SK-N-SH treated with all-trans-retinoic acid at 6 μM for 48 hours (cell line): ENCODE measurements at regions not wholly inside any gene's neighbourhood (a gene's known extent, or its start where the extent isn't known, plus 50 kb on each side); places are given as distances from the start of the nearest gene placed in this dataset.

ENCODE experiments used
- ATAC-seq: fragments of 200-7000 bp; cut with Tn5 transposase; 3 replicates; pipeline ENCODE4 v1.9.1; 2020; ENCODE audit warnings: mild to moderate bottlenecking, moderate library complexity
- CSDC2 ChIP-seq: fragments of 250-450 bp; sonication (Bioruptor Pico); IDR thresholded peaks from 2 replicates; pipeline ENCODE4 v1.5.0; 2020; ENCODE audit warnings: mild to moderate bottlenecking, moderate library complexity
- ESRRG ChIP-seq: fragments of 250-450 bp; sonication (Bioruptor Pico); IDR thresholded peaks from 2 replicates; pipeline ENCODE4 v1.6.1; 2021; ENCODE audit warnings: mild to moderate bottlenecking
- GLIS3 ChIP-seq: fragments of 250-450 bp; sonication (Bioruptor Pico); IDR thresholded peaks from 2 replicates; pipeline ENCODE4 v1.5.0; 2020; ENCODE audit warnings: mild to moderate bottlenecking, moderate library complexity
- ISL1 ChIP-seq: fragments of 250-450 bp; sonication (Bioruptor Pico); IDR thresholded peaks from 2 replicates; pipeline ENCODE4 v2.1.2; 2022; ENCODE audit warnings: mild to moderate bottlenecking, moderate library complexity
- OSR1 ChIP-seq: fragments of 250-450 bp; sonication (Bioruptor Pico); IDR thresholded peaks from 2 replicates; pipeline ENCODE4 v1.8.0; 2022; ENCODE audit warnings: moderate library complexity, mild to moderate bottlenecking, inconsistent platforms
- PPARA ChIP-seq: fragments of 250-450 bp; sonication (Bioruptor Pico); IDR thresholded peaks from 2 replicates; pipeline ENCODE4 v1.5.0; 2020; ENCODE audit warnings: mild to moderate bottlenecking, borderline replicate concordance
- RARB ChIP-seq: fragments of 250-450 bp; sonication (Bioruptor Pico); IDR thresholded peaks from 2 replicates; pipeline ENCODE4 v1.8.0; 2021; ENCODE audit warnings: mild to moderate bottlenecking, moderate library complexity
- SNAI2 ChIP-seq: fragments of 250-450 bp; sonication (Bioruptor Pico); IDR thresholded peaks from 2 replicates; pipeline ENCODE4 v1.5.0; 2020; ENCODE audit warnings: mild to moderate bottlenecking, moderate library complexity
- TCF4 ChIP-seq: fragments of 250-450 bp; sonication (Bioruptor Pico); IDR thresholded peaks from 2 replicates; pipeline ENCODE4 v1.8.0; 2021; ENCODE audit warnings: mild to moderate bottlenecking, moderate library complexity, borderline replicate concordance
- TOX ChIP-seq: fragments of 250-450 bp; sonication (Bioruptor Pico); IDR thresholded peaks from 2 replicates; pipeline ENCODE4 v1.8.0; 2021; ENCODE audit warnings: mild to moderate bottlenecking, moderate library complexity, borderline replicate concordance
- ZC3H10 ChIP-seq: fragments of 250-450 bp; sonication (Bioruptor Pico); IDR thresholded peaks from 2 replicates; pipeline ENCODE4 v1.5.1; 2021; ENCODE audit warnings: mild to moderate bottlenecking, moderate library complexity
- ZFP3 ChIP-seq: fragments of 250-450 bp; sonication (Bioruptor Pico); IDR thresholded peaks from 2 replicates; pipeline ENCODE4 v1.5.0; 2020; ENCODE audit warnings: mild to moderate bottlenecking, moderate library complexity
- ZFP30 ChIP-seq: fragments of 450-650 bp; formaldehyde crosslinking; IDR thresholded peaks from 2 replicates; pipeline ENCODE4 v1.5.0; 2022; ENCODE audit warnings: mild to moderate bottlenecking, moderate library complexity
- ZNF565 ChIP-seq: fragments of 450-650 bp; formaldehyde crosslinking; conservative IDR thresholded peaks from 2 replicates; pipeline ENCODE4 v1.5.0; 2020; ENCODE audit warnings: low read depth, mild to moderate bottlenecking, moderate library complexity
- ZNF8 ChIP-seq: fragments of 450-650 bp; formaldehyde crosslinking; IDR thresholded peaks from 2 replicates; pipeline ENCODE4 v1.5.0; 2020; ENCODE audit warnings: mild to moderate bottlenecking, moderate library complexity
- TF ChIP-seq, protein P1 (sequence below): fragments of 250-450 bp; sonication (Bioruptor Pico); IDR thresholded peaks from 2 replicates; pipeline ENCODE4 v1.8.0; 2021; ENCODE audit warnings: low read depth, mild to moderate bottlenecking, moderate library complexity, borderline replicate concordance
- TF ChIP-seq, protein P2 (sequence below): fragments of 250-450 bp; sonication (Bioruptor Pico); IDR thresholded peaks from 2 replicates; pipeline ENCODE4 v1.5.1; 2020; ENCODE audit warnings: low read depth, mild to moderate bottlenecking, moderate library complexity
- TF ChIP-seq, protein P3 (sequence below): fragments of 250-450 bp; sonication (Bioruptor Pico); IDR thresholded peaks from 2 replicates; pipeline ENCODE4 v1.8.0; 2020; ENCODE audit warnings: mild to moderate bottlenecking, moderate library complexity, borderline replicate concordance
- TF ChIP-seq, protein P4 (sequence below): fragments of 250-450 bp; sonication (Bioruptor Pico); IDR thresholded peaks from 2 replicates; pipeline ENCODE4 v1.5.0; 2020; ENCODE audit warnings: mild to moderate bottlenecking, moderate library complexity
- TF ChIP-seq, protein P5 (sequence below): fragments of 250-450 bp; sonication (Bioruptor Pico); IDR thresholded peaks from 2 replicates; pipeline ENCODE4 v1.5.1; 2021; ENCODE audit warnings: mild to moderate bottlenecking, moderate library complexity

DNA sequence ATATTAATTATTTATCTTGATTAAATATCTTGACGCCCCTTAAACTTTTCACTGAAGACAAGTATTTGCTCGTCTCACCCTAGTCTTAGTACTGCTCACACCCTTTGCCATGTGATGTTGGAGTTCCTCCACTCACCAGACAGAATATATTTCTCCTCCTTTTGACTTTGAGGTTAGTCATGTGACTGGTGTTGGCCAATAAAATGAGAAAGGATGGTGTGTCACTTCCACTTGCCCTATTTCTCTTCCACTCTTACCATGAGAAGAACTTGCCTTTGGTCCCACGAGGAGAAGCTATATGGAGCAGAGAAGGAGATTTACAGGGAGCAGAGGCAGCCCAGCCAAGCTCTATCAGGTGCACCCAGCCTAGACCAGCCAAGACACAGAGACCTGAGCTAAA lies 64.9 kb upstream of the TAB2 start:
- TF ChIP-seq, protein P1, sequence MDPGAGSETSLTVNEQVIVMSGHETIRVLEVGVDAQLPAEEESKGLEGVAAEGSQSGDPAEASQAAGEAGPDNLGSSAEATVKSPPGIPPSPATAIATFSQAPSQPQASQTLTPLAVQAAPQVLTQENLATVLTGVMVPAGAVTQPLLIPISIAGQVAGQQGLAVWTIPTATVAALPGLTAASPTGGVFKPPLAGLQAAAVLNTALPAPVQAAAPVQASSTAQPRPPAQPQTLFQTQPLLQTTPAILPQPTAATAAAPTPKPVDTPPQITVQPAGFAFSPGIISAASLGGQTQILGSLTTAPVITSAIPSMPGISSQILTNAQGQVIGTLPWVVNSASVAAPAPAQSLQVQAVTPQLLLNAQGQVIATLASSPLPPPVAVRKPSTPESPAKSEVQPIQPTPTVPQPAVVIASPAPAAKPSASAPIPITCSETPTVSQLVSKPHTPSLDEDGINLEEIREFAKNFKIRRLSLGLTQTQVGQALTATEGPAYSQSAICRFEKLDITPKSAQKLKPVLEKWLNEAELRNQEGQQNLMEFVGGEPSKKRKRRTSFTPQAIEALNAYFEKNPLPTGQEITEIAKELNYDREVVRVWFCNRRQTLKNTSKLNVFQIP (CRISPR knock-in tag), result no peak
- TF ChIP-seq TOX (CRISPR knock-in tag), result no peak
- TF ChIP-seq GLIS3 (CRISPR knock-in tag), result no peak
- TF ChIP-seq ZNF565 (CRISPR knock-in tag), result no peak
- no peak for TF ChIP-seq TCF4
- no peak for TF ChIP-seq SNAI2 (CRISPR knock-in tag)
- TF ChIP-seq PPARA (CRISPR knock-in tag), result no peak
- TF ChIP-seq ZFP30, result no peak
- no peak for TF ChIP-seq OSR1
- no peak for TF ChIP-seq ZFP3
- no peak for TF ChIP-seq CSDC2 (CRISPR knock-in tag)
- TF ChIP-seq ESRRG (CRISPR knock-in tag), result no peak
- ATAC-seq, result no peak

DNA sequence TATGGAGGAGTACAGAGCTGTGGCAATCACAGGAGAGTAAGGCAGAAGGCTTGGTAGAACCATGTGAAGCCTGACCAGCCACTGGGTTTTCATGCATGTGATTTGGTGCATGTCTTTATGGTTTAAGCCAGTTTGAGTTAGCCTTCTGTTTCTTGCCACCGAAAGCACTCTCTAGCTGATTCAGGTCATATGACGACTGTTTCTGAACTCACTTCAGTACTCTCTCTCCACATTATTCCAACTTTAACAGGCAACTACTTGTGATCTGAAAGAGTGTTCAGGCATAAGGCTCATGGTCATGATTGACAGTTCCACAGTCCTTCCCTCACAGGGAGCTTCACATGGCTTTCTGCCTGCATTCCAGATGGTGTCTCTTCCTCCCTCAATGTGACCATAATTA lies 63.3 kb upstream of the TAB2 start:
- no peak for ATAC-seq

DNA sequence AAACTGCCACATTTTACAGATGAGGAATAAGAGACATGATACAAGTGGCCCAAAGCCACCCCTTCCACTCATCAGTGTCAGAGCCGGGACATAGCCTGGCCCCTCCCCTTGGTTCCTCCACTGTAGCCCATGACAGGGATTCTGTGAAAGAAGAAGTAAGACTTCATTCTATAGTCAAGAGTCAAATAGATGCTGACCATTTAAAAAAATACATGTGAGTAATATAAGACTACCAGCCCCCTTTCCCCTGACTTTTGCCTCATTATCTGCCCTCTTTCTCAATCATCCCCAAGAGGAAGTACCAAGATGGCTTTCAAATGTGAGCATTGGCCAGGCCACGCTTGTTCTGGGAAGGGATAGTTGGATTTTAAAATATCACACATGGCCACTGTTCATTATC lies 57.8 kb upstream of the TAB2 start:
- no peak for ATAC-seq
- TF ChIP-seq TCF4 (no peak), ZC3H10 (CRISPR knock-in tag) (no peak), ISL1 (CRISPR knock-in tag) (no peak), RARB (CRISPR knock-in tag) (no peak)
- TF ChIP-seq, protein P2, sequence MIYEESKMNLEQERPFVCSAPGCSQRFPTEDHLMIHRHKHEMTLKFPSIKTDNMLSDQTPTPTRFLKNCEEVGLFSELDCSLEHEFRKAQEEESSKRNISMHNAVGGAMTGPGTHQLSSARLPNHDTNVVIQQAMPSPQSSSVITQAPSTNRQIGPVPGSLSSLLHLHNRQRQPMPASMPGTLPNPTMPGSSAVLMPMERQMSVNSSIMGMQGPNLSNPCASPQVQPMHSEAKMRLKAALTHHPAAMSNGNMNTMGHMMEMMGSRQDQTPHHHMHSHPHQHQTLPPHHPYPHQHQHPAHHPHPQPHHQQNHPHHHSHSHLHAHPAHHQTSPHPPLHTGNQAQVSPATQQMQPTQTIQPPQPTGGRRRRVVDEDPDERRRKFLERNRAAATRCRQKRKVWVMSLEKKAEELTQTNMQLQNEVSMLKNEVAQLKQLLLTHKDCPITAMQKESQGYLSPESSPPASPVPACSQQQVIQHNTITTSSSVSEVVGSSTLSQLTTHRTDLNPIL (CRISPR knock-in tag), result no peak

More for the DNA sequence above, 63.3 kb upstream of the TAB2 start:
- TF ChIP-seq OSR1, result no peak

DNA sequence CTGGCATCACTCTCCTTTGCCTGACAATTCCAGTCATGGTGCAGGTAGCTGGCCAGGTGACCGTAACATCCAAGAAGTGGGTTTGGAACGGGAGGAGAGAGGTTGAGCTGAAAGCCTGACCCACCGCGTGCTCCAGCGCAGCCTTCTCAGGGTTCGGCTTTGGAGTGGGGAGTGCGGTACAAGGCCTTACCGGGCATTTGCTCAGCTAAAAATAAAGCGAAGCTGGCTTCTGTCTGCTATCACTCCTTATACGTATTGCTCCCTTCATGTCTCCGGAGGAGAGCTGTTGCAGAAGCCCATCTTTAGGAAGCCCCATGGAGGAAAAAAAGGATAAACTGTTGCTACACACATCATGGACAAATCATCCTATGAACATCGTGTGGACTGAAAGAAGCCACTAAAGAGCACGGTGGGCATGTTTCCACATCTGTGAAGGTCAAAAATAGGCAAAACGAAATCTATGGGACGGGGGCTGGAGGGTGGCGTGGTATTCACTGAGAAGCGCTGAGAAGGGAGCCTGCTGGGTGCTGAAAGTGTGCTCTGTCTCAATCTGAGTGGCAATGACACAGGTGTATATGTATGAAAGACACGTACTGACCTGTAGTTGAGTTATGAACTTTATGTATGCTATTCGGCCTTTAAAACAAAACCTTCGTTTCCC lies 57.2 kb upstream of the TAB2 start:
- ATAC-seq, result no peak

DNA sequence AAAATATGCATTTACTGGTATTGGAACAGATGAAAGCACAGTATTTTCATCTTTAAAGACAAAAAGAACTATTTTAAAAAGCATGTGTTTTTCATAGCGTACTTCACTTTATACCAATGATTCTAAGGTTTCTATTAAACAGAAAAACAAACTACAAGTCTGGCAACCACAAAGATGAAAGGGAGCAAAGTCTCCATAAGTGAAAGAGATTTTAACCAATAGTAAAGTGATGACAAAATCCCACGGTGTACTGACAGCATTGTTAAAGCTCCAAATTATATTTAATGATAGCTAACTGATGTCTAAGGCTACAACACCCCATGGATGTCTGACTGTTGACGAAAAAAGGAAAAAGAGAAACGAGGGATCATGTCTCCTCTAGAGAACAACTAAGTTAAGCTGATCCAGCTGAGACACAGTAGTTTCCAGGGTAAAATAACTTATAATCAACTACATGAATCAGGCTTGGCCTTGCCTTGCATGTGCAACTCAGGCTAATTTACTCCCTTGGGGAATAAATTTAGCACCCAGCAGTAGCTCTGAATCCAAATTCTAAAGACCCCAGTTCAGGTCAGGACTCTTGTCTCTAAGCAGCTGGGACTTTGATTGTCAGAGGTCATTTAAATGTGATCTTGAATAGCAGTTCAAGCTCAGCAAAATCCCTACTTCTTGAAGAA lies 56.0 kb upstream of the TAB2 start:
- TF ChIP-seq, protein P3, sequence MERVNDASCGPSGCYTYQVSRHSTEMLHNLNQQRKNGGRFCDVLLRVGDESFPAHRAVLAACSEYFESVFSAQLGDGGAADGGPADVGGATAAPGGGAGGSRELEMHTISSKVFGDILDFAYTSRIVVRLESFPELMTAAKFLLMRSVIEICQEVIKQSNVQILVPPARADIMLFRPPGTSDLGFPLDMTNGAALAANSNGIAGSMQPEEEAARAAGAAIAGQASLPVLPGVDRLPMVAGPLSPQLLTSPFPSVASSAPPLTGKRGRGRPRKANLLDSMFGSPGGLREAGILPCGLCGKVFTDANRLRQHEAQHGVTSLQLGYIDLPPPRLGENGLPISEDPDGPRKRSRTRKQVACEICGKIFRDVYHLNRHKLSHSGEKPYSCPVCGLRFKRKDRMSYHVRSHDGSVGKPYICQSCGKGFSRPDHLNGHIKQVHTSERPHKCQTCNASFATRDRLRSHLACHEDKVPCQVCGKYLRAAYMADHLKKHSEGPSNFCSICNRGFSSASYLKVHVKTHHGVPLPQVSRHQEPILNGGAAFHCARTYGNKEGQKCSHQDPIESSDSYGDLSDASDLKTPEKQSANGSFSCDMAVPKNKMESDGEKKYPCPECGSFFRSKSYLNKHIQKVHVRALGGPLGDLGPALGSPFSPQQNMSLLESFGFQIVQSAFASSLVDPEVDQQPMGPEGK (CRISPR knock-in tag), result no peak
- TF ChIP-seq PPARA (CRISPR knock-in tag) (no peak), GLIS3 (CRISPR knock-in tag) (no peak), ZFP3 (no peak), ESRRG (CRISPR knock-in tag) (no peak), ZNF565 (CRISPR knock-in tag) (no peak), ZNF8 (CRISPR knock-in tag) (no peak), OSR1 (no peak), RARB (CRISPR knock-in tag) (no peak), TOX (CRISPR knock-in tag) (no peak), ZC3H10 (CRISPR knock-in tag) (no peak)
- TF ChIP-seq, protein P4, sequence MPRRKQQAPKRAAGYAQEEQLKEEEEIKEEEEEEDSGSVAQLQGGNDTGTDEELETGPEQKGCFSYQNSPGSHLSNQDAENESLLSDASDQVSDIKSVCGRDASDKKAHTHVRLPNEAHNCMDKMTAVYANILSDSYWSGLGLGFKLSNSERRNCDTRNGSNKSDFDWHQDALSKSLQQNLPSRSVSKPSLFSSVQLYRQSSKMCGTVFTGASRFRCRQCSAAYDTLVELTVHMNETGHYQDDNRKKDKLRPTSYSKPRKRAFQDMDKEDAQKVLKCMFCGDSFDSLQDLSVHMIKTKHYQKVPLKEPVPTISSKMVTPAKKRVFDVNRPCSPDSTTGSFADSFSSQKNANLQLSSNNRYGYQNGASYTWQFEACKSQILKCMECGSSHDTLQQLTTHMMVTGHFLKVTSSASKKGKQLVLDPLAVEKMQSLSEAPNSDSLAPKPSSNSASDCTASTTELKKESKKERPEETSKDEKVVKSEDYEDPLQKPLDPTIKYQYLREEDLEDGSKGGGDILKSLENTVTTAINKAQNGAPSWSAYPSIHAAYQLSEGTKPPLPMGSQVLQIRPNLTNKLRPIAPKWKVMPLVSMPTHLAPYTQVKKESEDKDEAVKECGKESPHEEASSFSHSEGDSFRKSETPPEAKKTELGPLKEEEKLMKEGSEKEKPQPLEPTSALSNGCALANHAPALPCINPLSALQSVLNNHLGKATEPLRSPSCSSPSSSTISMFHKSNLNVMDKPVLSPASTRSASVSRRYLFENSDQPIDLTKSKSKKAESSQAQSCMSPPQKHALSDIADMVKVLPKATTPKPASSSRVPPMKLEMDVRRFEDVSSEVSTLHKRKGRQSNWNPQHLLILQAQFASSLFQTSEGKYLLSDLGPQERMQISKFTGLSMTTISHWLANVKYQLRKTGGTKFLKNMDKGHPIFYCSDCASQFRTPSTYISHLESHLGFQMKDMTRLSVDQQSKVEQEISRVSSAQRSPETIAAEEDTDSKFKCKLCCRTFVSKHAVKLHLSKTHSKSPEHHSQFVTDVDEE (CRISPR knock-in tag), result no peak
- TF ChIP-seq, protein P1 (CRISPR knock-in tag), result no peak
- TF ChIP-seq, protein P5, sequence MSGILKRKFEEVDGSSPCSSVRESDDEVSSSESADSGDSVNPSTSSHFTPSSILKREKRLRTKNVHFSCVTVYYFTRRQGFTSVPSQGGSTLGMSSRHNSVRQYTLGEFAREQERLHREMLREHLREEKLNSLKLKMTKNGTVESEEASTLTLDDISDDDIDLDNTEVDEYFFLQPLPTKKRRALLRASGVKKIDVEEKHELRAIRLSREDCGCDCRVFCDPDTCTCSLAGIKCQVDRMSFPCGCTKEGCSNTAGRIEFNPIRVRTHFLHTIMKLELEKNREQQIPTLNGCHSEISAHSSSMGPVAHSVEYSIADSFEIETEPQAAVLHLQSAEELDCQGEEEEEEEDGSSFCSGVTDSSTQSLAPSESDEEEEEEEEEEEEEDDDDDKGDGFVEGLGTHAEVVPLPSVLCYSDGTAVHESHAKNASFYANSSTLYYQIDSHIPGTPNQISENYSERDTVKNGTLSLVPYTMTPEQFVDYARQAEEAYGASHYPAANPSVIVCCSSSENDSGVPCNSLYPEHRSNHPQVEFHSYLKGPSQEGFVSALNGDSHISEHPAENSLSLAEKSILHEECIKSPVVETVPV, result no peak
- TF ChIP-seq, protein P2 (CRISPR knock-in tag), result no peak
- no peak for ATAC-seq

More for the DNA sequence above, 57.2 kb upstream of the TAB2 start:
- TF ChIP-seq ESRRG (CRISPR knock-in tag), result no peak
